SK-N-SH (cell line): ENCODE measurements at regions not wholly inside any gene's neighbourhood (a gene's known extent, or its start where the extent isn't known, plus 50 kb on each side); places are given as distances from the start of the nearest gene placed in this dataset.

Experiments
- EP300 ChIP-seq, 2 experiments: IDR thresholded peaks; 2 replicates each; pipeline versions ENCODE4 v1.4.0 to v1.6.1; 2012; ENCODE audit warnings: borderline replicate concordance in 1 of 2, low read depth in 1 of 2, low read length in 1 of 2
- EZH2phosphoT487 ChIP-seq: fragments of 200-600 bp; sonication (generic); IDR thresholded peaks from 2 replicates; pipeline ENCODE4 v1.6.1; 2017; ENCODE audit warnings: low read depth, mixed run types, mild to moderate bottlenecking, antibody characterized with exemption, moderate library complexity, borderline replicate concordance
- FOSL2 ChIP-seq: IDR thresholded peaks from 2 replicates; pipeline ENCODE4 v1.4.0; 2012; ENCODE audit warnings: low read depth, mild to moderate bottlenecking, moderate library complexity, borderline replicate concordance
- GABPA ChIP-seq: IDR thresholded peaks from 2 replicates; pipeline ENCODE4 v1.4.0; 2012; ENCODE audit warnings: low read depth, mild to moderate bottlenecking
- NFIC ChIP-seq: IDR thresholded peaks from 2 replicates; pipeline ENCODE4 v1.4.0; 2012; ENCODE audit warnings: borderline replicate concordance
- POLR2AphosphoS5 ChIP-seq: IDR thresholded peaks from 2 replicates; pipeline ENCODE4 v1.6.1; 2012; ENCODE audit warnings: low read depth, low read length
- RAD21 ChIP-seq: IDR thresholded peaks from 2 replicates; pipeline ENCODE4 v1.6.1; 2012; ENCODE audit warnings: mild to moderate bottlenecking, low read length
- RCOR1 ChIP-seq: fragments of 150-350 bp; IDR thresholded peaks from 2 replicates; pipeline ENCODE4 v1.6.1; 2017; ENCODE audit warnings: antibody characterized with exemption, low read length
- SMC3 ChIP-seq: IDR thresholded peaks from 2 replicates; pipeline ENCODE4 v1.6.1; 2012; ENCODE audit warnings: low read depth, low read length, improper control_type of control experiment
- TF ChIP-seq, protein P1 (sequence below): fragments of 200-600 bp; sonication (generic); IDR thresholded peaks from 2 replicates; pipeline ENCODE4 v1.6.1; 2017; ENCODE audit warnings: antibody characterized with exemption, mild to moderate bottlenecking, moderate library complexity

DNA sequence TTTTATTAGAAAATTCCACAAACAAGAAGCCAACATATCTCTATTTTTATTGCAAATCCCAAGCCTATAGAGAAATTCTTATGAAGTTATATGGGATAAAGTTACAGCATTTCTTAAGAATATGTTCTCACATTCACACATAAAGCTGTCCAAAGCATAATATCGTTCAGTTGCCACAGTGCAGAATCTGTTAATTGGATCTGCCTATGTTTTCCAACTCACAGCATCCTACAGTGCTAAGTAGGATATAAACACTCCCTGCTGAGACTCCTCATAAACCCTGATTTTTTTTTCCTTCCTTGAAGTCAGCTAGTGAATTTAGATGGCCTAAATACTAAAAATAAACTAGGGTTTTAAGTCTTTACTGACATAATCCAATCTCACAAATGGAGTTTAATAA, 307.9 kb downstream of the PDGFC start:
- TF ChIP-seq, protein P1, sequence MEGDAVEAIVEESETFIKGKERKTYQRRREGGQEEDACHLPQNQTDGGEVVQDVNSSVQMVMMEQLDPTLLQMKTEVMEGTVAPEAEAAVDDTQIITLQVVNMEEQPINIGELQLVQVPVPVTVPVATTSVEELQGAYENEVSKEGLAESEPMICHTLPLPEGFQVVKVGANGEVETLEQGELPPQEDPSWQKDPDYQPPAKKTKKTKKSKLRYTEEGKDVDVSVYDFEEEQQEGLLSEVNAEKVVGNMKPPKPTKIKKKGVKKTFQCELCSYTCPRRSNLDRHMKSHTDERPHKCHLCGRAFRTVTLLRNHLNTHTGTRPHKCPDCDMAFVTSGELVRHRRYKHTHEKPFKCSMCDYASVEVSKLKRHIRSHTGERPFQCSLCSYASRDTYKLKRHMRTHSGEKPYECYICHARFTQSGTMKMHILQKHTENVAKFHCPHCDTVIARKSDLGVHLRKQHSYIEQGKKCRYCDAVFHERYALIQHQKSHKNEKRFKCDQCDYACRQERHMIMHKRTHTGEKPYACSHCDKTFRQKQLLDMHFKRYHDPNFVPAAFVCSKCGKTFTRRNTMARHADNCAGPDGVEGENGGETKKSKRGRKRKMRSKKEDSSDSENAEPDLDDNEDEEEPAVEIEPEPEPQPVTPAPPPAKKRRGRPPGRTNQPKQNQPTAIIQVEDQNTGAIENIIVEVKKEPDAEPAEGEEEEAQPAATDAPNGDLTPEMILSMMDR = no peak
- TF ChIP-seq NFIC (no peak), GABPA (no peak), SMC3 (no peak), POLR2AphosphoS5 (no peak), RCOR1 (no peak), EP300 (IDR thresholded peaks at IDR 0.05; ENCODE audit: borderline replicate concordance in 1 of 2, low read depth in 1 of 2, low read length in 1 of 2) (no peak), EZH2phosphoT487 (no peak), FOSL2 (no peak), RAD21 (no peak)
